Tibial nerve (tissue), 4 donors: ENCODE measurements at regions not wholly inside any gene's neighbourhood (a gene's known extent, or its start where the extent isn't known, plus 50 kb on each side); places are given as distances from the start of the nearest gene placed in this dataset.
"Not testable (repeated sequence)": the region's sequence is repeated elsewhere in the genome, so short reads cannot be mapped to it uniquely, and the experiment has no call there.

Source experiments
- DNase-seq, 2 donors: peaks; one replicate each; pipeline ENCODE4 v3.0.0-alpha.2; 2019; ENCODE audit warnings: low spot score in 2 of 2
- H3K27ac ChIP-seq, 4 donors: fragments of 200-600 bp; sonication (generic) in 3 of 4; one replicate each; pipeline ENCODE4 v1.5.1; 2017 to 2019; ENCODE audit warnings: mild to moderate bottlenecking in 1 of 4
- H3K27me3 ChIP-seq, 2 donors: fragments of 200-600 bp; sonication (generic) in 1 of 2; one replicate each; pipeline versions ENCODE4 v1.5.1 to v1.6.0; 2017 to 2019
- H3K36me3 ChIP-seq, 3 donors: fragments of 200-600 bp; sonication (generic); one replicate each; pipeline ENCODE4 v1.5.1; 2018 to 2019
- H3K4me1 ChIP-seq, 4 donors: fragments of 200-600 bp; sonication (generic) in 3 of 4; one replicate each; pipeline ENCODE4 v1.5.1; 2017 to 2019
- H3K4me3 ChIP-seq, 4 donors: fragments of 200-600 bp; sonication (generic) in 3 of 4; one replicate each; pipeline ENCODE4 v1.5.1; 2017 to 2019; ENCODE audit warnings: mild to moderate bottlenecking in 1 of 4, moderate library complexity in 1 of 4
- H3K9me3 ChIP-seq, 4 donors: fragments of 200-600 bp; sonication (generic) in 3 of 4; one replicate each; pipeline ENCODE4 v1.5.1; 2017 to 2019
- EP300 ChIP-seq, 2 donors: sonication (generic); formaldehyde crosslinking; IDR thresholded peaks; one replicate each; pipeline ENCODE4 v1.6.1; 2017; ENCODE audit warnings: antibody characterized with exemption in 2 of 2, mild to moderate bottlenecking in 1 of 2
- POLR2A ChIP-seq, 2 donors: fragments of 450-650 bp; IDR thresholded peaks; one replicate each; pipeline ENCODE4 v1.6.1; 2017; ENCODE audit warnings: antibody characterized with exemption in 2 of 2, mild to moderate bottlenecking in 2 of 2, moderate library complexity in 2 of 2
- WGBS, 2 donors: methylation state at CpG; one replicate each; pipeline ENCODE4 v1.1.5; 2018; 5-methylcytosine and 5-hydroxymethylcytosine counted together
- TF ChIP-seq, protein P1 (sequence below), 5 experiments: fragments of 200-600 bp in 3 of 5; fragments of 450-650 bp in 2 of 5; sonication (generic) in 3 of 5; IDR thresholded peaks; one replicate each; pipeline ENCODE4 v1.5.1; 2016 to 2019; ENCODE audit warnings: antibody characterized with exemption in 5 of 5, mild to moderate bottlenecking in 3 of 5, moderate library complexity in 2 of 5

DNA sequence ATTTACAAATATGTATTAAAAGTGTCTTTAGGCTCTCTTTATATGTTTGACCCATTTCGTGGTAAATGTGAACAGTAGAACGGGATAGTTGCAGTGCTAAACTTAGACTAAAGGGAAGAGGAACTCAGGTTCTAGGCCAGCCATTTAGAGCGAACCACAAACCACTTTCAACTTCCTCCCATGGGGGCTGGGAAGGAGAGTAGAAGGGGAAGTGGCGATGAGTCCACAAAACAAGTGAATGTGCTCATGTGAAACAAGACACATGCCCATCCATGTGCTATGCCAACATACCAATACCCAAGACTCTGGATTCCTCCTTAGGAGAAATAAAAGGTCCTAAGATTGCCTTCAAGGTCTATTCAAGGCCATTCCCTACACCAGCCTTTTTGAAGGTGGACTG is 940.4 kb upstream of the FOXG1 start:
- not testable (repeated sequence) for H3K9me3 ChIP-seq, H3K27me3 ChIP-seq, H3K4me3 ChIP-seq, H3K27ac ChIP-seq, H3K4me1 ChIP-seq, H3K36me3 ChIP-seq
- 67 to 72% methylated on average over 4 of the region's 4 CpGs for WGBS, 2 donors
- peak in 1 of 2 donors; percentile 43 for TF ChIP-seq EP300 (IDR thresholded peaks at IDR 0.05)
- DNase-seq = peak in 1 of 2 donors; percentile 35

DNA sequence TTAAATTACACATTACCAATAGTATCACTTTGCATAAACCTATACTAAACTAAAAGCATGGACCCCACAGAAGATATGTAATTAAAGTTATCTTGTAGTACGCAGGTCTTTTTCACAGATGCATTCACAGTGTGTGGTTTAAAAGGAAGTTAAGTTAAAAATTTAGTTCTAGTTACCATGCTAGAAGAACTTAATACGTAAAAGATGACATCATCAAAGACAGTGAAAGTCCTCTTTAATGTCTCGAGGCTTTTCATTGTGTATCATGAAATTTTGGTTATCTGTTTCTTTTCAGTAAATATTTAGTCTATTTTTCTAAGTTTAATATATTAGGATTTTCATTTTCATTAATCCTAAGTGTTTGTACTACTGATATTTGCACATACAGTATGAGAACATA is 934.6 kb upstream of the FOXG1 start:
- H3K4me3 ChIP-seq, H3K36me3 ChIP-seq, H3K27me3 ChIP-seq, H3K9me3 ChIP-seq, DNase-seq, H3K4me1 ChIP-seq, H3K27ac ChIP-seq: not testable (repeated sequence)
- 84 to 85% methylated on average over 3 of the region's 3 CpGs for WGBS, 2 donors

DNA sequence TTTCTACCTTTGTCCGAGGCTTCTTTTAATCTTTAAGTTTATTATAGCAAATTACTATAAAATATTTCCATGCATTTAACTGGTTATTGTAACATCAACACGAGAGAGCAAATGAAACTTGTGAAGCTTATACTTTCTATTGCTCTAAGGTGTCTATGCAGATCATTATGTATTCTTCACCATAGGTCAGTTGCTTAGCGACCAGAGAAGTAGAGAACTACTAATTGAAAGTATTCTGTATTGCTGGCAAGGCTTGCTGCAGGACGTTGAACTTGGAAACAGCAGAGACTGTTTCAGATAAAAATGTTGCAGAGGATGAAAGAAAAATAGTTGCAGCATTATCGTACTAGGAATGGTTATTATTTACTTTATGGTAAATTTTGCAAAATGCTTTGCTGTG is 933.6 kb upstream of the FOXG1 start:
- not testable (repeated sequence) for H3K4me1 ChIP-seq, H3K9me3 ChIP-seq, H3K27me3 ChIP-seq, DNase-seq, H3K36me3 ChIP-seq, H3K4me3 ChIP-seq, H3K27ac ChIP-seq
- WGBS, 2 donors = 48 to 60% methylated on average over 5 of the region's 5 CpGs

DNA sequence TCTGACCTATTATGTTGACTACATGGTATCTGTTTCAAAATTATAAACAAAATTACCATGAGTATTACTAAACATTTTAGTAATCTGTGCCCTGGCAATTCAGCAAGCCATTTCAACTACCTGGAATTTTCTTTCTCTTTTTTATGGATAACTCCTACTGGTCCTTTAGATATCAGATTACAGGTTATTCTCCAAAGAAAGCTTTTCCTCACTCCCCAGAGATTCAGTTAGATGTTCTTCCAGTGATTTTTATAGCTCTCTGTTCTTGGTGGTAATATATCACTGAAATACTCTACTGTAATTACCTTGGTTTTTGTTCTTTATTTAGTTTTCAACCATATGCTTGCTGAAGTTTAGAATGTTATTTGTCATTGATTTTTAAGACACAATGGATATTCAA is 930.2 kb upstream of the FOXG1 start:
- no peak for DNase-seq
- no peaks in the 10 kb centered on the region for H3K27me3 ChIP-seq
- H3K4me1 ChIP-seq = no peaks in the 10 kb centered on the region
- no peaks in the 10 kb centered on the region for H3K9me3 ChIP-seq
- H3K27ac ChIP-seq = no peak overlapping the region
- no peak overlapping the region for H3K4me3 ChIP-seq
- H3K36me3 ChIP-seq = no peaks in the 10 kb centered on the region
- TF ChIP-seq EP300 (IDR thresholded peaks at IDR 0.05) (no peak), POLR2A (IDR thresholded peaks at IDR 0.05) (no peak)
- TF ChIP-seq, protein P1, sequence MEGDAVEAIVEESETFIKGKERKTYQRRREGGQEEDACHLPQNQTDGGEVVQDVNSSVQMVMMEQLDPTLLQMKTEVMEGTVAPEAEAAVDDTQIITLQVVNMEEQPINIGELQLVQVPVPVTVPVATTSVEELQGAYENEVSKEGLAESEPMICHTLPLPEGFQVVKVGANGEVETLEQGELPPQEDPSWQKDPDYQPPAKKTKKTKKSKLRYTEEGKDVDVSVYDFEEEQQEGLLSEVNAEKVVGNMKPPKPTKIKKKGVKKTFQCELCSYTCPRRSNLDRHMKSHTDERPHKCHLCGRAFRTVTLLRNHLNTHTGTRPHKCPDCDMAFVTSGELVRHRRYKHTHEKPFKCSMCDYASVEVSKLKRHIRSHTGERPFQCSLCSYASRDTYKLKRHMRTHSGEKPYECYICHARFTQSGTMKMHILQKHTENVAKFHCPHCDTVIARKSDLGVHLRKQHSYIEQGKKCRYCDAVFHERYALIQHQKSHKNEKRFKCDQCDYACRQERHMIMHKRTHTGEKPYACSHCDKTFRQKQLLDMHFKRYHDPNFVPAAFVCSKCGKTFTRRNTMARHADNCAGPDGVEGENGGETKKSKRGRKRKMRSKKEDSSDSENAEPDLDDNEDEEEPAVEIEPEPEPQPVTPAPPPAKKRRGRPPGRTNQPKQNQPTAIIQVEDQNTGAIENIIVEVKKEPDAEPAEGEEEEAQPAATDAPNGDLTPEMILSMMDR (IDR thresholded peaks at IDR 0.05) = no peak

DNA sequence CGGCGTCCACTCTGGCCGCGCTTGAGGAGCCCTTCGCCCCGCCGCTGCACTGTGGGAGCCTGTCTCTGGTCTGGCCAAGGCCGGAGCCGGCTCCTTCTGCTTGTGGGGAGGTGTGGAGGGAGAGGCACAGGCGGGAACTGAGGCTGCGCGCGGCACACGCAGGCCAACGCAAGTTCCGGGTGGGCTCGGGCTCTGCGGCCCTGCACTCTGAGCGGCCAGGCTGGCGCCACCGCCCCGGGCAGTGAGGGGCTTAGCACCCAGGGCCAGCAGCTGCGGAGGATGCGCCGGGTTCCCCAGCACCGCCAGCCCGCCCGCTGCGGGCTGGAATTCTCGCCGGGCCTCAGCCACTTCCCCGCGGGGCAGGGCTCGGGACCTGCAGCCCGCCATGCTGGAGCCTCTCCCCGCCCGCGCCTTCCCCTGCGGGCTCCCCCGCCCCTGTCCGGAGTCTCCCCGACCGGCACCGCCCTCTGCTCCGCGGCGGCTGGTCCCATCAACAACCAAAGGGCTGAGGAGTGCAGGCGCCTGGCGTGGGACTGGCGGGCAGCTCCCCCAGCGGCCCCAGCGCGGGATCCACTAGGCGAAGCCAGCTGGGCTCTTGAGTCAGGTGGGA is 921.2 kb upstream of the FOXG1 start:
- Histone ChIP-seq H3K27ac (no peak overlapping the region), H3K4me1 (no peaks in the 10 kb centered on the region), H3K27me3 (no peaks in the 10 kb centered on the region), H3K36me3 (no peaks in the 10 kb centered on the region), H3K4me3 (no peak overlapping the region), H3K9me3 (peaks cover 0 to 17% (median 0%) of the 10 kb centered on the region in 4 donors)
- 97 to 98% methylated on average over 32 to 46 of the region's 54 CpGs for WGBS, 2 donors
- no peak for DNase-seq
- TF ChIP-seq EP300 (IDR thresholded peaks at IDR 0.05) (no peak), POLR2A (IDR thresholded peaks at IDR 0.05) (no peak)
- TF ChIP-seq, protein P1 (IDR thresholded peaks at IDR 0.05) = no peak

DNA sequence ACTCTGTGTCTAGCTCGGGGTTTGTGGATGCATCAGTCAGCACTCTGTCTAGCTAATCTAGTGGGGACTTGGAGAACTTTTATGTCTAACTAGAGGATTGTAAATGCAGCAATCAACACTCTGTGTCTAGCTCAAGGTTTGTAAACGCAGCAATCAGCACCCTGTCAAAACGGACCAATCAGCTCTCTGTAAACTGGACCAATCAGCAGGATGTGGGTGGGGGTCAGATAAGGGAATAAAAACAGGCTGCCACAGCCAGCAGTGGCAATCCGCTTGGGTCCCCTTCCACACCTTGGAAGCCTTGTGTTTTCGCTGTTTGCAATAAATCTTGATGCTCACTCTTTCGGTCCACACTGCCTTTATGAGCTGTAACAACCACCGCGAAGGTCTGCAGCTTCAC is 920.7 kb upstream of the FOXG1 start:
- no peak overlapping the region for H3K27ac ChIP-seq
- WGBS, 2 donors = 78 to 85% methylated on average over 8 of the region's 8 CpGs

DNA sequence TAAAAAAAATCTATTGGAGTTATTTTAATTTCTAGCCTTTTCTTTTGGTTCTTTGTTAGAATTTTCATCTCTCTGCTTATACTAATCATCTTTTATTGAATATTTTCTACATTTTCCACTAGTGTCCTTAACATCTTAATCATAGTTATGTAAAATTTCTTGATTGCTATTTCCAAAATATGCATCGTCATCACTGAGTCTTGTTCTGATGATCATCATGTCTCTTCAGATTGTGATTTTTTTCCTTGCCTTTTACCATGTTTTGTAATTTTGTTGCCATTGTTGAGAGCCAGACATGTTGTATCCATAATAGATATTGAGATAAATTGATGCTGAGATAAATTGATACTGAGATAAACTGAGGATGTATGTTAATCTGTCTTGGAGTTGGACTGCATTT is 919.1 kb upstream of the FOXG1 start:
- H3K27ac ChIP-seq, DNase-seq, H3K4me1 ChIP-seq, H3K27me3 ChIP-seq, H3K4me3 ChIP-seq, H3K36me3 ChIP-seq: not testable (repeated sequence)
- 97 to 100% methylated on average over 1 of the region's 1 CpG for WGBS, 2 donors
- H3K9me3 ChIP-seq = peaks cover 0 to 21% (median 0%) of the 10 kb centered on the region in 4 donors

More for the DNA sequence above, 920.7 kb upstream of the FOXG1 start:
- H3K4me3 ChIP-seq = no peak overlapping the region
- H3K9me3 ChIP-seq = peaks cover 0 to 21% (median 0%) of the 10 kb centered on the region in 4 donors
- no peak for DNase-seq
- H3K36me3 ChIP-seq = no peaks in the 10 kb centered on the region
- TF ChIP-seq EP300 (IDR thresholded peaks at IDR 0.05) = no peak
- no peak for TF ChIP-seq POLR2A (IDR thresholded peaks at IDR 0.05)
- TF ChIP-seq, protein P1 (IDR thresholded peaks at IDR 0.05) = no peak
- no peaks in the 10 kb centered on the region for H3K27me3 ChIP-seq
- H3K4me1 ChIP-seq = no peaks in the 10 kb centered on the region

DNA sequence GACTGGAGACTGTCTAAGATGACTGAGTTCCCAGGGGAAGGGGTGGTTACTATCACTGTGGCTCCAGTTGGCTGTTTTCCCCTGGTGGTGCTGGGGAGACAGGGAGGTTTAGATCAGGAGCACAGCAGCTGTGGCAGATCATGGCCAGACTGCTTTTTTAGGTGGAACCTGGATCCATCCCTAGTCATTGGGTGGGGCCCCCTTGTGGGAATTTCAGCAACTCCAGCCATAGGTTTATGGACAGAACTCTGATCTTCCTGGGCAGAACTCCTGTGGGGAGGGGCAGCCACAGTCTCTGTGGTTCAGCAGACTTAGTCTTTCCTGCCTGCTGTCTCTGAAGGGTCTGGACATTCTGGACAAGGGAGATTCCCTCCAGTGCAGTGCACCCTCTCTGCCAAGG is 917.4 kb upstream of the FOXG1 start:
- H3K4me1 ChIP-seq, H3K4me3 ChIP-seq, DNase-seq, H3K36me3 ChIP-seq, H3K27ac ChIP-seq, H3K27me3 ChIP-seq: not testable (repeated sequence)
- peaks cover 0 to 26% (median 0%) of the 10 kb centered on the region in 4 donors for H3K9me3 ChIP-seq
